GM12878 (cell line): ENCODE measurements at regions not wholly inside any gene's neighbourhood (a gene's known extent, or its start where the extent isn't known, plus 50 kb on each side); places are given as distances from the start of the nearest gene placed in this dataset.

Experiments
- MEF2A ChIP-seq: IDR thresholded peaks from 2 replicates; pipeline ENCODE4 v1.6.1; 2011; ENCODE audit warnings: low read depth, mild to moderate bottlenecking, low read length, moderate library complexity; ENCODE audit not compliant: insufficient read depth
- NFYB ChIP-seq: IDR thresholded peaks from 2 replicates; pipeline ENCODE4 v1.6.1; 2011; ENCODE audit warnings: low read depth, mild to moderate bottlenecking, low read length, improper control_type of control experiment, moderate library complexity; ENCODE audit not compliant: insufficient read depth
- POLR2AphosphoS5 ChIP-seq: IDR thresholded peaks from 2 replicates; pipeline ENCODE4 v1.6.1; 2011; ENCODE audit warnings: mild to moderate bottlenecking, low read length, inconsistent platforms
- RAD51 ChIP-seq: fragments of 450-650 bp; IDR thresholded peaks from 2 replicates; pipeline ENCODE4 v1.6.1; 2016; ENCODE audit warnings: moderate library complexity, mild to moderate bottlenecking, inconsistent platforms
- ZNF384 ChIP-seq: IDR thresholded peaks from 2 replicates; pipeline ENCODE4 v1.6.1; 2012; ENCODE audit warnings: low read depth, mild to moderate bottlenecking, low read length, improper control_type of control experiment, borderline replicate concordance
- ZSCAN29 ChIP-seq: fragments of 450-650 bp; IDR thresholded peaks from 2 replicates; pipeline ENCODE4 v1.6.1; 2017; ENCODE audit warnings: mild to moderate bottlenecking, moderate library complexity
- TF ChIP-seq, protein P1 (sequence below): fragments of 450-650 bp; IDR thresholded peaks from 2 replicates; pipeline ENCODE4 v1.6.1; 2017; ENCODE audit warnings: mild to moderate bottlenecking, low read depth, inconsistent platforms; ENCODE audit not compliant: poor library complexity, severe bottlenecking
- TF ChIP-seq, protein P2 (sequence below): fragments of 450-650 bp; IDR thresholded peaks from 2 replicates; pipeline ENCODE4 v1.6.1; 2018; ENCODE audit warnings: borderline replicate concordance, mild to moderate bottlenecking; ENCODE audit not compliant: partially characterized antibody
- TF ChIP-seq, protein P3 (sequence below), 3 experiments: IDR thresholded peaks in 2 of 3; conservative IDR thresholded peaks in 1 of 3; 2 replicates each; pipeline ENCODE4 v1.5.1; 2011; ENCODE audit warnings: low read depth in 3 of 3, low read length in 3 of 3, mild to moderate bottlenecking in 3 of 3, control low read depth in 2 of 3, moderate library complexity in 2 of 3, inconsistent platforms in 1 of 3, mixed read lengths in 1 of 3; ENCODE audit not compliant: control insufficient read depth in 2 of 3, insufficient read depth in 1 of 3; ENCODE audit errors: extremely low read depth in 1 of 3
- TF ChIP-seq, protein P4 (sequence below): fragments of 150-350 bp; IDR thresholded peaks from 2 replicates; pipeline ENCODE4 v1.6.1; 2014; ENCODE audit warnings: mild to moderate bottlenecking, low read depth, low read length

DNA sequence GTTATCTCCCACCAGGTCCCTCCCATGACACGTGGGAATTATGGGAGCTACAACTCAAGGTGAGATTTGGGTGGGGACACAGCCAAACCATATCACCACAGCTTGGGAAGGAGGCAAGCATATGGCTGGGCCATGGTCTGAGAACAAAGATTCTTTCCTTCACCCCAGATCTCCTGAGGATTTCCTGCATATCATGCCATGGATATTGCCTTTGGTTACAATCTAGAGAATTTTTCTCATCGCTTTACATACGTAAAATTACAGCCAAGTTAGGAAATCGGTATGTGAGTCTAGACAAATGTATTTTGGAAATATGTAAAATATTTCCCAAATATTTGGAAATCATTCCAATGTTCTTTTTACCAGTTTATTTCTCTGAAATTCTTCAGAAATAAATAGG, 398.3 kb downstream of the RFC3 start (continued):
- TF ChIP-seq, protein P1, sequence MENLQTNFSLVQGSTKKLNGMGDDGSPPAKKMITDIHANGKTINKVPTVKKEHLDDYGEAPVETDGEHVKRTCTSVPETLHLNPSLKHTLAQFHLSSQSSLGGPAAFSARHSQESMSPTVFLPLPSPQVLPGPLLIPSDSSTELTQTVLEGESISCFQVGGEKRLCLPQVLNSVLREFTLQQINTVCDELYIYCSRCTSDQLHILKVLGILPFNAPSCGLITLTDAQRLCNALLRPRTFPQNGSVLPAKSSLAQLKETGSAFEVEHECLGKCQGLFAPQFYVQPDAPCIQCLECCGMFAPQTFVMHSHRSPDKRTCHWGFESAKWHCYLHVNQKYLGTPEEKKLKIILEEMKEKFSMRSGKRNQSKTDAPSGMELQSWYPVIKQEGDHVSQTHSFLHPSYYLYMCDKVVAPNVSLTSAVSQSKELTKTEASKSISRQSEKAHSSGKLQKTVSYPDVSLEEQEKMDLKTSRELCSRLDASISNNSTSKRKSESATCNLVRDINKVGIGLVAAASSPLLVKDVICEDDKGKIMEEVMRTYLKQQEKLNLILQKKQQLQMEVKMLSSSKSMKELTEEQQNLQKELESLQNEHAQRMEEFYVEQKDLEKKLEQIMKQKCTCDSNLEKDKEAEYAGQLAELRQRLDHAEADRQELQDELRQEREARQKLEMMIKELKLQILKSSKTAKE, result no peak
- TF ChIP-seq NFYB, result no peak
- TF ChIP-seq ZSCAN29, result no peak
- TF ChIP-seq, protein P2, sequence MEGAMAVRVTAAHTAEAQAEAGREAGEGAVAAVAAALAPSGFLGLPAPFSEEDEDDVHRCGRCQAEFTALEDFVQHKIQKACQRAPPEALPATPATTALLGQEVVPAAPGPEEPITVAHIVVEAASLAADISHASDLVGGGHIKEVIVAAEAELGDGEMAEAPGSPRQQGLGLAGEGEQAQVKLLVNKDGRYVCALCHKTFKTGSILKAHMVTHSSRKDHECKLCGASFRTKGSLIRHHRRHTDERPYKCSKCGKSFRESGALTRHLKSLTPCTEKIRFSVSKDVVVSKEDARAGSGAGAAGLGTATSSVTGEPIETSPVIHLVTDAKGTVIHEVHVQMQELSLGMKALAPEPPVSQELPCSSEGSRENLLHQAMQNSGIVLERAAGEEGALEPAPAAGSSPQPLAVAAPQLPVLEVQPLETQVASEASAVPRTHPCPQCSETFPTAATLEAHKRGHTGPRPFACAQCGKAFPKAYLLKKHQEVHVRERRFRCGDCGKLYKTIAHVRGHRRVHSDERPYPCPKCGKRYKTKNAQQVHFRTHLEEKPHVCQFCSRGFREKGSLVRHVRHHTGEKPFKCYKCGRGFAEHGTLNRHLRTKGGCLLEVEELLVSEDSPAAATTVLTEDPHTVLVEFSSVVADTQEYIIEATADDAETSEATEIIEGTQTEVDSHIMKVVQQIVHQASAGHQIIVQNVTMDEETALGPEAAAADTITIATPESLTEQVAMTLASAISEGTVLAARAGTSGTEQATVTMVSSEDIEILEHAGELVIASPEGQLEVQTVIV, result no peak
- TF ChIP-seq MEF2A, result no peak
- TF ChIP-seq POLR2AphosphoS5, result no peak
- TF ChIP-seq, protein P3, sequence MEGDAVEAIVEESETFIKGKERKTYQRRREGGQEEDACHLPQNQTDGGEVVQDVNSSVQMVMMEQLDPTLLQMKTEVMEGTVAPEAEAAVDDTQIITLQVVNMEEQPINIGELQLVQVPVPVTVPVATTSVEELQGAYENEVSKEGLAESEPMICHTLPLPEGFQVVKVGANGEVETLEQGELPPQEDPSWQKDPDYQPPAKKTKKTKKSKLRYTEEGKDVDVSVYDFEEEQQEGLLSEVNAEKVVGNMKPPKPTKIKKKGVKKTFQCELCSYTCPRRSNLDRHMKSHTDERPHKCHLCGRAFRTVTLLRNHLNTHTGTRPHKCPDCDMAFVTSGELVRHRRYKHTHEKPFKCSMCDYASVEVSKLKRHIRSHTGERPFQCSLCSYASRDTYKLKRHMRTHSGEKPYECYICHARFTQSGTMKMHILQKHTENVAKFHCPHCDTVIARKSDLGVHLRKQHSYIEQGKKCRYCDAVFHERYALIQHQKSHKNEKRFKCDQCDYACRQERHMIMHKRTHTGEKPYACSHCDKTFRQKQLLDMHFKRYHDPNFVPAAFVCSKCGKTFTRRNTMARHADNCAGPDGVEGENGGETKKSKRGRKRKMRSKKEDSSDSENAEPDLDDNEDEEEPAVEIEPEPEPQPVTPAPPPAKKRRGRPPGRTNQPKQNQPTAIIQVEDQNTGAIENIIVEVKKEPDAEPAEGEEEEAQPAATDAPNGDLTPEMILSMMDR (IDR thresholded peaks at IDR 0.05 in 2 of 3, conservative IDR thresholded peaks at IDR 0.05 in 1 of 3; ENCODE audit: control insufficient read depth in 2 of 3, extremely low read depth in 1 of 3, insufficient read depth in 1 of 3, low read depth in 3 of 3, low read length in 3 of 3), result no peak
- no peak for TF ChIP-seq ZNF384
- TF ChIP-seq, protein P4, sequence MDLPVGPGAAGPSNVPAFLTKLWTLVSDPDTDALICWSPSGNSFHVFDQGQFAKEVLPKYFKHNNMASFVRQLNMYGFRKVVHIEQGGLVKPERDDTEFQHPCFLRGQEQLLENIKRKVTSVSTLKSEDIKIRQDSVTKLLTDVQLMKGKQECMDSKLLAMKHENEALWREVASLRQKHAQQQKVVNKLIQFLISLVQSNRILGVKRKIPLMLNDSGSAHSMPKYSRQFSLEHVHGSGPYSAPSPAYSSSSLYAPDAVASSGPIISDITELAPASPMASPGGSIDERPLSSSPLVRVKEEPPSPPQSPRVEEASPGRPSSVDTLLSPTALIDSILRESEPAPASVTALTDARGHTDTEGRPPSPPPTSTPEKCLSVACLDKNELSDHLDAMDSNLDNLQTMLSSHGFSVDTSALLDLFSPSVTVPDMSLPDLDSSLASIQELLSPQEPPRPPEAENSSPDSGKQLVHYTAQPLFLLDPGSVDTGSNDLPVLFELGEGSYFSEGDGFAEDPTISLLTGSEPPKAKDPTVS, result no peak
- no peak for TF ChIP-seq RAD51
